Colonic mucosa (tissue), 4 donors: ENCODE measurements at regions not wholly inside any gene's neighbourhood (a gene's known extent, or its start where the extent isn't known, plus 50 kb on each side); places are given as distances from the start of the nearest gene placed in this dataset.

Experiments
- DNase-seq: peaks from one replicate; pipeline ENCODE4 v3.0.0-alpha.2; 2020
- H3K27ac ChIP-seq: fragments of 200-600 bp; one replicate; pipeline ENCODE4 v1.8.0; 2021
- H3K27me3 ChIP-seq: fragments of 200-600 bp; one replicate; pipeline ENCODE4 v1.8.0; 2021
- H3K36me3 ChIP-seq: fragments of 200-600 bp; one replicate; pipeline ENCODE4 v1.8.0; 2021
- H3K4me1 ChIP-seq: fragments of 200-600 bp; one replicate; pipeline ENCODE4 v1.8.0; 2021; ENCODE audit warnings: mild to moderate bottlenecking
- H3K4me3 ChIP-seq: fragments of 200-600 bp; one replicate; pipeline ENCODE4 v1.8.0; 2021
- H3K9ac ChIP-seq, 2 donors: one replicate each; pipeline ENCODE4 v1.7.0; 2013; ENCODE audit warnings: control low read depth in 2 of 2, low read depth in 2 of 2, low read length in 2 of 2
- H3K9me3 ChIP-seq: fragments of 200-600 bp; one replicate; pipeline ENCODE4 v1.8.0; 2021
- CTCF ChIP-seq: fragments of 200-600 bp; IDR thresholded peaks from one replicate; pipeline ENCODE4 v1.8.0; 2022; ENCODE audit warnings: antibody characterized with exemption, mild to moderate bottlenecking
- intact Hi-C: fragments of 100-400 bp; cut with DNase I; formaldehyde crosslinking; loops from one replicate; pipeline ENCODE4 v1.14.1; 2022
- donor health status: healthy.
- donor health status: DM: no; HTN: no; CAD: no.
- donor health status: DM: no; HTN: no; CAD: no.

GRCh38 chr4:1516881-1517480 is 110.7 kb upstream of the NKX1-1 start:
- no peaks in the 10 kb centered on the region for H3K4me1 ChIP-seq
- no peaks in the 10 kb centered on the region for H3K9me3 ChIP-seq
- intact Hi-C loops = no loop called here
- no peak overlapping the region for H3K9ac ChIP-seq
- DNase-seq = no peak
- no peak overlapping the region for H3K27ac ChIP-seq
- no peaks in the 10 kb centered on the region for H3K27me3 ChIP-seq
- no peak overlapping the region for H3K4me3 ChIP-seq
- TF ChIP-seq CTCF = no peak
- H3K36me3 ChIP-seq = no peaks in the 10 kb centered on the region

GRCh38 chr4:1516261-1516660 is 110.0 kb upstream of the NKX1-1 start:
- H3K27me3 ChIP-seq = no peaks in the 10 kb centered on the region
- H3K4me1 ChIP-seq = no peaks in the 10 kb centered on the region
- intact Hi-C loops = no loop called here

GRCh38 chr4:1515763-1516162 is 109.5 kb upstream of the NKX1-1 start:
- intact Hi-C loops = no loop called here
- no peak for DNase-seq
- no peak overlapping the region for H3K27ac ChIP-seq
- H3K9ac ChIP-seq = no peak overlapping the region
- H3K27me3 ChIP-seq = no peaks in the 10 kb centered on the region
- H3K9me3 ChIP-seq = no peaks in the 10 kb centered on the region
- H3K4me3 ChIP-seq = no peak overlapping the region
- H3K4me1 ChIP-seq = no peaks in the 10 kb centered on the region
- no peak for TF ChIP-seq CTCF
- no peaks in the 10 kb centered on the region for H3K36me3 ChIP-seq

More at GRCh38 chr4:1516261-1516660, 110.0 kb upstream of the NKX1-1 start:
- Histone ChIP-seq H3K4me3 (no peak overlapping the region), H3K36me3 (no peaks in the 10 kb centered on the region), H3K9me3 (no peaks in the 10 kb centered on the region), H3K27ac (no peak overlapping the region), H3K9ac (no peak overlapping the region)
- no peak for DNase-seq
- TF ChIP-seq CTCF = no peak

- no peak overlapping the region for H3K9ac ChIP-seq
- H3K27ac ChIP-seq = no peak overlapping the region
- H3K27me3 ChIP-seq = no peaks in the 10 kb centered on the region
- TF ChIP-seq CTCF = no peak
- no peak for DNase-seq
- no peak overlapping the region for H3K4me3 ChIP-seq
- H3K36me3 ChIP-seq = no peaks in the 10 kb centered on the region
- H3K9me3 ChIP-seq = no peaks in the 10 kb centered on the region
- intact Hi-C loops = no loop called here
- H3K4me1 ChIP-seq = no peaks in the 10 kb centered on the region
Observed at GRCh38 chr4:1515156-1515555, 108.9 kb upstream of the NKX1-1 start.

- no peak overlapping the region for H3K4me3 ChIP-seq
- intact Hi-C loops = no loop called here
- no peak overlapping the region for H3K27ac ChIP-seq
- no peak for DNase-seq
- no peaks in the 10 kb centered on the region for H3K27me3 ChIP-seq
- TF ChIP-seq CTCF = no peak
- H3K36me3 ChIP-seq = no peaks in the 10 kb centered on the region
- no peaks in the 10 kb centered on the region for H3K4me1 ChIP-seq
- no peaks in the 10 kb centered on the region for H3K9me3 ChIP-seq
- H3K9ac ChIP-seq = no peak overlapping the region
Observed at GRCh38 chr4:1514612-1515011, 108.4 kb upstream of the NKX1-1 start.
